Tibial nerve (tissue), 4 donors: ENCODE measurements at regions not wholly inside any gene's neighbourhood (a gene's known extent, or its start where the extent isn't known, plus 50 kb on each side); places are given as distances from the start of the nearest gene placed in this dataset.

Experiments used
- DNase-seq, 2 donors: peaks; one replicate each; pipeline ENCODE4 v3.0.0-alpha.2; 2019; ENCODE audit warnings: low spot score in 2 of 2
- H3K27ac ChIP-seq, 4 donors: fragments of 200-600 bp; sonication (generic) in 3 of 4; one replicate each; pipeline ENCODE4 v1.5.1; 2017 to 2019; ENCODE audit warnings: mild to moderate bottlenecking in 1 of 4
- H3K27me3 ChIP-seq, 2 donors: fragments of 200-600 bp; sonication (generic) in 1 of 2; one replicate each; pipeline versions ENCODE4 v1.5.1 to v1.6.0; 2017 to 2019
- H3K36me3 ChIP-seq, 3 donors: fragments of 200-600 bp; sonication (generic); one replicate each; pipeline ENCODE4 v1.5.1; 2018 to 2019
- H3K4me1 ChIP-seq, 4 donors: fragments of 200-600 bp; sonication (generic) in 3 of 4; one replicate each; pipeline ENCODE4 v1.5.1; 2017 to 2019
- H3K4me3 ChIP-seq, 4 donors: fragments of 200-600 bp; sonication (generic) in 3 of 4; one replicate each; pipeline ENCODE4 v1.5.1; 2017 to 2019; ENCODE audit warnings: mild to moderate bottlenecking in 1 of 4, moderate library complexity in 1 of 4
- H3K9me3 ChIP-seq, 4 donors: fragments of 200-600 bp; sonication (generic) in 3 of 4; one replicate each; pipeline ENCODE4 v1.5.1; 2017 to 2019
- CTCF ChIP-seq, 5 experiments: fragments of 200-600 bp in 3 of 5; fragments of 450-650 bp in 2 of 5; sonication (generic) in 3 of 5; IDR thresholded peaks; one replicate each; pipeline ENCODE4 v1.5.1; 2016 to 2019; ENCODE audit warnings: antibody characterized with exemption in 5 of 5, mild to moderate bottlenecking in 3 of 5, moderate library complexity in 2 of 5
- EP300 ChIP-seq, 2 donors: sonication (generic); formaldehyde crosslinking; IDR thresholded peaks; one replicate each; pipeline ENCODE4 v1.6.1; 2017; ENCODE audit warnings: antibody characterized with exemption in 2 of 2, mild to moderate bottlenecking in 1 of 2
- POLR2A ChIP-seq, 2 donors: fragments of 450-650 bp; IDR thresholded peaks; one replicate each; pipeline ENCODE4 v1.6.1; 2017; ENCODE audit warnings: antibody characterized with exemption in 2 of 2, mild to moderate bottlenecking in 2 of 2, moderate library complexity in 2 of 2
- WGBS, 2 donors: methylation state at CpG; one replicate each; pipeline ENCODE4 v1.1.5; 2018; 5-methylcytosine and 5-hydroxymethylcytosine counted together

- DNase-seq: no peak
- Histone ChIP-seq H3K36me3 (no peaks in the 10 kb centered on the region), H3K4me3 (no peak overlapping the region), H3K27me3 (no peaks in the 10 kb centered on the region), H3K4me1 (no peaks in the 10 kb centered on the region), H3K27ac (no peak overlapping the region), H3K9me3 (peaks cover 0 to 3% (median 1%) of the 10 kb centered on the region in 4 donors)
- TF ChIP-seq POLR2A (IDR thresholded peaks at IDR 0.05) (no peak), EP300 (IDR thresholded peaks at IDR 0.05) (no peak), CTCF (IDR thresholded peaks at IDR 0.05) (no peak)
Measured at GRCh38 chr16:77035361-77035760, 155.6 kb upstream of the MON1B start.

DNA sequence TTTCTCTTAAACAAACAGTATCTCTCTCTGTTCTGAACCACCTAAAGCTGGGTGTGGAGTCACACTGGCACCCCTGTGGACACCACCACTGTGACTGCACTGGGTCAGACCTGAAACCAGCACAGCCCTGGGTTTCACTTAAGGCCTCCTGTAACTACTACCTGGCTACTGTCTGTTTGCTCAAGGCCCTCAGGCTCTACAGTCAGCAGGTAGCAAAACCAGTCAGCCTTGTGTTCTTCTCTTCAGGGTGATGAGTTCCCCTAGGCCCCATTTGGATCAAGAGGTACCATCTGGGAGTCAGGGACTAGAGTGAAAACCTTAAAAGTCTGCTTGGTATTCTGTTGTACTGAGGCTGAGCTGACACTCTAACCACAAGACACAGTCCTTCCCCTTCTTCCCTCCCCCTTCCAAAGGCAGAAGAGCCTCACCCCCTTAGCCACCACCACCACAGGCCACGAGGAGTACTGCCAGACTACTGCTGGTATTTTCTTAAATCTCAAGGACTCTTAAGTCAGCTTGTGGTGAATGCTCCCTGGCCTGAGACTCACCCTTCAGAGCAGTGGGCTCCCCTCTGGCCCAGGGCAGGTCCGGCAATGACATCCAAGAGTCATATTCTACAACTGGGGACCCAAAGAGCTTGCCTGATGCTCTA is 153.2 kb upstream of the MON1B start:
- no peak overlapping the region for H3K27ac ChIP-seq
- DNase-seq: no peak
- peaks cover 0 to 3% (median 1%) of the 10 kb centered on the region in 4 donors for H3K9me3 ChIP-seq
- H3K36me3 ChIP-seq: no peaks in the 10 kb centered on the region
- TF ChIP-seq POLR2A (IDR thresholded peaks at IDR 0.05) (no peak), EP300 (IDR thresholded peaks at IDR 0.05) (no peak), CTCF (IDR thresholded peaks at IDR 0.05) (no peak)
- no peaks in the 10 kb centered on the region for H3K27me3 ChIP-seq
- no peak overlapping the region for H3K4me3 ChIP-seq
- WGBS, 2 donors: 75 to 96% methylated on average over 2 of the region's 2 CpGs
- H3K4me1 ChIP-seq: no peaks in the 10 kb centered on the region

DNA sequence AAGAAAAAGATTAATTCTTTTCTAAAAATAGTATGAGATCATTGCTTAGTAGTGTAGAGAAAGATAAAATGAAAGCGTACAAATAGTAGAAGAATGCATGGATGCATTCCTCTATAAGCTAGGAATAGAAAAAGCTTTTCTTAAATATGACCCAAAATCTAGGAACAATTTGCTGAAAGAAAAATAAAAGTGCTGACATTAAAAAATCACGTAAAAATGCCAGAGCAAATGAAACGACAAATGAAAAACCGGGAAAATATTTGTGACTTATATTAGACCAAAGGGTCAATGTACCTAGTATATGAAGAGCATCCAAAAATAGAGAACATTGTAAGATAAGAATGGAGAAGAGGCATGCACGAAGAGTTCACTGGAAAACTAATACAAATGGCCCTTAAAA is 149.5 kb upstream of the MON1B start:
- 65 to 68% methylated on average over 5 of the region's 5 CpGs for WGBS, 2 donors
- H3K9me3 ChIP-seq: no peaks in the 10 kb centered on the region
- no peak for TF ChIP-seq CTCF (IDR thresholded peaks at IDR 0.05)
- no peak for TF ChIP-seq EP300 (IDR thresholded peaks at IDR 0.05)
- TF ChIP-seq POLR2A (IDR thresholded peaks at IDR 0.05): no peak
- H3K27me3 ChIP-seq: no peaks in the 10 kb centered on the region
- H3K36me3 ChIP-seq: no peaks in the 10 kb centered on the region
- H3K4me3 ChIP-seq: no peak overlapping the region
- no peak for DNase-seq
- no peaks in the 10 kb centered on the region for H3K4me1 ChIP-seq
- H3K27ac ChIP-seq: no peak overlapping the region

DNA sequence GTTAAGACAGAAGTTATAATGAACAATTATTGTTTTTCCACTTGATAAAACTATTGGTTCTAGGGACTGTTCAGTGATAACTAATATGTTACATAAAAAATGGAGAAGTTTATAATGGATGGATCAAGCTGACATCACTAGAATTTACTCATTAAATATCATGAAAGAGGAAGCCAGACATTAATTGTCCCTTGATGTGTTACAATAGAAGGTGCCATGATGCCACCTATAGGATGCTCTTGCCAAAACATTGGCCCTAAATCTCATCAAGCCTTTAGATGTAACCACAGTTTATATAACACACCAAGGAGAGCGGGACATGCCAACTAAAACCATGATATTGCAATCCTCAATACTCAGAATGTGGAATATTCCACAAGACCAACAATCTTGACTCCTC is 147.9 kb upstream of the MON1B start:
- 91 to 94% methylated on average over 1 of the region's 1 CpG for WGBS, 2 donors
- DNase-seq: no peak
- H3K4me3 ChIP-seq: no peak overlapping the region
- no peaks in the 10 kb centered on the region for H3K36me3 ChIP-seq
- no peaks in the 10 kb centered on the region for H3K4me1 ChIP-seq
- H3K9me3 ChIP-seq: no peaks in the 10 kb centered on the region
- TF ChIP-seq CTCF (IDR thresholded peaks at IDR 0.05): no peak
- TF ChIP-seq EP300 (IDR thresholded peaks at IDR 0.05): no peak
- no peak for TF ChIP-seq POLR2A (IDR thresholded peaks at IDR 0.05)
- H3K27ac ChIP-seq: no peak overlapping the region
- H3K27me3 ChIP-seq: no peaks in the 10 kb centered on the region

DNA sequence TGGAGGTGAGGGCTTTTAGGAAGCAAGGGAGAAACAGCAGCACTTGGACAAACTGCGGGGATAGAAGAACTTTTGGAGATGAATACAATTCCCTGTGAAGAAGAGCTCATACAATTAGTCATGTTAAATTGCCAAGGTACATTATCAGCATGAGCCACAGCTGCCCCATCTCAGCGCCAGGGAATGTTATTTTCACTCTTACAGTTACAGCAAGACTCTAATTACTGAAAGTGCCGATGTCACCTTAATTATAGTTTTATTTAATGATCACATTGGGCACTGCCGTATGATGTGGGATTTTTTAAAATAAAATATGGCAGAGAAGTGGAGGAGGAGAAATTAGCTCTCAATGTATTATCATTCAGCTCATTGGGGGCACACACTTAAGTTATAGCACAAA is 144.8 kb upstream of the MON1B start:
- H3K36me3 ChIP-seq: no peaks in the 10 kb centered on the region
- DNase-seq: no peak
- H3K9me3 ChIP-seq: no peaks in the 10 kb centered on the region
- H3K27ac ChIP-seq: no peak overlapping the region
- H3K27me3 ChIP-seq: no peaks in the 10 kb centered on the region
- 87 to 93% methylated on average over 4 of the region's 4 CpGs for WGBS, 2 donors
- no peaks in the 10 kb centered on the region for H3K4me1 ChIP-seq
- no peak overlapping the region for H3K4me3 ChIP-seq
- TF ChIP-seq POLR2A (IDR thresholded peaks at IDR 0.05) (no peak), CTCF (IDR thresholded peaks at IDR 0.05) (no peak), EP300 (IDR thresholded peaks at IDR 0.05) (no peak)
